ENCODE measurements at regions not wholly inside any gene's neighbourhood (a gene's known extent, or its start where the extent isn't known, plus 50 kb on each side); places are given as distances from the start of the nearest gene placed in this dataset.

DNA sequence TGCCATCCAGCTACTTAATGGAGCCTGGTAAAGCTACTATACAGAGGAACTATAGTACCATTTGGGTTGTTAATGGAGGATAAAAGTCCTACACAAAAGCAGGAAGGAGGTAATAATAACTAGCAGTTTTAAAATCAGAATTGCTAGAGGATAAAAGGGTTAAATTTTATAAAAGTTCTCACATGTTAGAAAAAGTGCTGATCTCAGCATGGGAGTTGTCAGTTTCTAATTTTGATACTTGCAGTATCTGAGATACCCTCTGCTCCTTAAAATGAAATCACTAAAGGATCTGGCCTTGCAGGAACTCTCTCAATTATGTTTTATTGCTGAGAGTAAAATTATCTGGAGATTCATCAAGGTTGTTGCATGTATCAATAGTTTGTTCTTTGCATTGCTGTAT is 272.2 kb upstream of the GYPC start:
- TF ChIP-seq POLR2A (IDR thresholded peaks at IDR 0.05) = no peak
- TF ChIP-seq, protein P1, sequence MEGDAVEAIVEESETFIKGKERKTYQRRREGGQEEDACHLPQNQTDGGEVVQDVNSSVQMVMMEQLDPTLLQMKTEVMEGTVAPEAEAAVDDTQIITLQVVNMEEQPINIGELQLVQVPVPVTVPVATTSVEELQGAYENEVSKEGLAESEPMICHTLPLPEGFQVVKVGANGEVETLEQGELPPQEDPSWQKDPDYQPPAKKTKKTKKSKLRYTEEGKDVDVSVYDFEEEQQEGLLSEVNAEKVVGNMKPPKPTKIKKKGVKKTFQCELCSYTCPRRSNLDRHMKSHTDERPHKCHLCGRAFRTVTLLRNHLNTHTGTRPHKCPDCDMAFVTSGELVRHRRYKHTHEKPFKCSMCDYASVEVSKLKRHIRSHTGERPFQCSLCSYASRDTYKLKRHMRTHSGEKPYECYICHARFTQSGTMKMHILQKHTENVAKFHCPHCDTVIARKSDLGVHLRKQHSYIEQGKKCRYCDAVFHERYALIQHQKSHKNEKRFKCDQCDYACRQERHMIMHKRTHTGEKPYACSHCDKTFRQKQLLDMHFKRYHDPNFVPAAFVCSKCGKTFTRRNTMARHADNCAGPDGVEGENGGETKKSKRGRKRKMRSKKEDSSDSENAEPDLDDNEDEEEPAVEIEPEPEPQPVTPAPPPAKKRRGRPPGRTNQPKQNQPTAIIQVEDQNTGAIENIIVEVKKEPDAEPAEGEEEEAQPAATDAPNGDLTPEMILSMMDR (IDR thresholded peaks at IDR 0.05) = no peak
- no peak for TF ChIP-seq EP300 (IDR thresholded peaks at IDR 0.05)
